HUES48 (cell line): ENCODE measurements at regions not wholly inside any gene's neighbourhood (a gene's known extent, or its start where the extent isn't known, plus 50 kb on each side); places are given as distances from the start of the nearest gene placed in this dataset.

Experiments
- H3K27ac ChIP-seq: one replicate; pipeline ENCODE4 v1.7.0; 2013; ENCODE audit warnings: low read depth, low read length, inconsistent platforms
- H3K27me3 ChIP-seq: 2 replicates; pipeline ENCODE4 v1.6.1; 2013; ENCODE audit warnings: mild to moderate bottlenecking, low read length; ENCODE audit not compliant: control insufficient read depth, insufficient read depth
- H3K36me3 ChIP-seq: 2 replicates; pipeline ENCODE4 v1.6.1; 2013; ENCODE audit warnings: low read length; ENCODE audit not compliant: control insufficient read depth, insufficient read depth
- H3K4me1 ChIP-seq: 2 replicates; pipeline ENCODE4 v1.6.1; 2013; ENCODE audit warnings: mild to moderate bottlenecking, low read length; ENCODE audit not compliant: control insufficient read depth, insufficient read depth
- H3K4me3 ChIP-seq: 2 replicates; pipeline ENCODE4 v1.5.1; 2013; ENCODE audit warnings: mild to moderate bottlenecking, low read depth, low read length
- H3K9ac ChIP-seq: 2 replicates; pipeline ENCODE4 v1.6.1; 2013; ENCODE audit warnings: mild to moderate bottlenecking, low read depth, low read length, moderate library complexity
- H3K9me3 ChIP-seq: 2 replicates; pipeline ENCODE4 v1.6.1; 2013; ENCODE audit warnings: low read length; ENCODE audit not compliant: control insufficient read depth, insufficient read depth

GRCh38 chr9:96141128-96141474 lies 160.9 kb downstream of the HSD17B3 start:
- no peaks in the 10 kb centered on the region for H3K9me3 ChIP-seq
- H3K27me3 ChIP-seq: no peaks in the 10 kb centered on the region
- H3K9ac ChIP-seq: no peak overlapping the region
- no peaks in the 10 kb centered on the region for H3K36me3 ChIP-seq
- H3K27ac ChIP-seq: no peak overlapping the region
- H3K4me3 ChIP-seq: no peak overlapping the region
- peaks cover 27% of the 10 kb centered on the region for H3K4me1 ChIP-seq

DNA sequence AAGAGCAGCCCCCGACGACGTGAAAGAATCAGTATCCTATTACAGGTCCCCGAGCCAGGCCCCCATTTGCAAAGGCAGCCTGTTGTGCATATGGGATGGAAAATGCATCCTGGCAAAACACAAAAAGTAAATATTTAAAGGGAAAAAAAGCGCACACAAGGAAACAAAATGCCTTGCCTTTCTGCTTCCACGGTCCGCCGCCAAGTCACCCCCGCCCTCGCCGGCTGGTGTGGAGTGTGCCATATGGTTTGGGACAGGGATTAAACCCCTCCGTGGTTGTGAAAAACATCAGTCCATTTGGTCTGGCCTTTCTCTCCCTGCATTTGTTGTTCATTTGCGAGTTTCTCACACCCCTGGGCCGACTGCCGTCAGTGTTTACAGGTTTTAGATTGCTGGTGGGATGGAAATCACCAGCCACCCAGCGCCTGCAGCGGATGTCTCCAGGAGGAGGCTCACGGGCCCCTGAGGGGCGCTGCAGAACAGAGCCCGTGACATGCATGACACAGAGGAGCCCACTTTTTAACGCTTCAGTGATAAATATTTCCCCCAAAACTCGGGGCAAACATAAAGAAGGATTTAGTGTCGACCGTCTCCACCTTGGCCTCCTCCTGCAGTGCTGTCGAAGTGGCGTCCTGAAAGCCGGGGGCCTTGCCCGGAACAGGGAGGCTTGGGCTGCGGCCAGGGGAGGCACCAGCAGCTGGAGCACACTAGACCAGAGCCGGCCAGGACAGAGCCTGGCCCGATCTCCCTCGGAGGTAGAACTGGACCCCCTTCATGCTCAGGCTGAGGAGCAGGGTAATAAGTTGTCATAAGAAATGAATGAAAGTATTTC lies 161.5 kb downstream of the HSD17B3 start:
- Histone ChIP-seq H3K9ac (no peak overlapping the region), H3K36me3 (no peaks in the 10 kb centered on the region), H3K4me3 (no peak overlapping the region), H3K4me1 (peaks cover 27% of the 10 kb centered on the region), H3K9me3 (no peaks in the 10 kb centered on the region), H3K27ac (no peak overlapping the region), H3K27me3 (no peaks in the 10 kb centered on the region)

GRCh38 chr9:96139592-96140295 lies 162.2 kb downstream of the HSD17B3 start:
- Histone ChIP-seq H3K27ac (no peak overlapping the region), H3K9me3 (no peaks in the 10 kb centered on the region), H3K4me3 (no peak overlapping the region), H3K9ac (no peak overlapping the region), H3K4me1 (peaks cover 27% of the 10 kb centered on the region), H3K27me3 (no peaks in the 10 kb centered on the region), H3K36me3 (no peaks in the 10 kb centered on the region)

DNA sequence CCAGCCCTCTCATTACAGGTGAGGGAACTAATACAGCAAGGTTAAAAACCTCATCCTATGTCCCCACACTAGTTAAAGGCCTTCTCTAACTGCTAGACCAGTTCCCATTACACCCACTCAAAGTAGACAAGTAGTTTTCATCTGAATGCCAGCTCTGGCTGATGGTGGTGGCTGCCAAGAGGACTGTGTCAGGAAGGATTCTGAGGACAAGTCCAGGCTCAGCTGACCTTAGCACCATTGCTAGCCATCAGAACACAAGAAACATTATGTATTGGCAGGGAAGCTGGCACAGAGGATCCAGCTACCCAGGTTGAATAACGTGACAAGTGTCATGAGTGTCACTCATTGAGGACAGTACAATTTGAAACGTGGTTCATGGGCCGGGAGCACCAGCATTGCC lies 163.4 kb downstream of the HSD17B3 start:
- no peak overlapping the region for H3K27ac ChIP-seq
- H3K36me3 ChIP-seq: no peaks in the 10 kb centered on the region
- no peak overlapping the region for H3K9ac ChIP-seq
- H3K4me3 ChIP-seq: no peak overlapping the region
- no peaks in the 10 kb centered on the region for H3K27me3 ChIP-seq
- H3K9me3 ChIP-seq: no peaks in the 10 kb centered on the region
- peaks cover 27% of the 10 kb centered on the region for H3K4me1 ChIP-seq

DNA sequence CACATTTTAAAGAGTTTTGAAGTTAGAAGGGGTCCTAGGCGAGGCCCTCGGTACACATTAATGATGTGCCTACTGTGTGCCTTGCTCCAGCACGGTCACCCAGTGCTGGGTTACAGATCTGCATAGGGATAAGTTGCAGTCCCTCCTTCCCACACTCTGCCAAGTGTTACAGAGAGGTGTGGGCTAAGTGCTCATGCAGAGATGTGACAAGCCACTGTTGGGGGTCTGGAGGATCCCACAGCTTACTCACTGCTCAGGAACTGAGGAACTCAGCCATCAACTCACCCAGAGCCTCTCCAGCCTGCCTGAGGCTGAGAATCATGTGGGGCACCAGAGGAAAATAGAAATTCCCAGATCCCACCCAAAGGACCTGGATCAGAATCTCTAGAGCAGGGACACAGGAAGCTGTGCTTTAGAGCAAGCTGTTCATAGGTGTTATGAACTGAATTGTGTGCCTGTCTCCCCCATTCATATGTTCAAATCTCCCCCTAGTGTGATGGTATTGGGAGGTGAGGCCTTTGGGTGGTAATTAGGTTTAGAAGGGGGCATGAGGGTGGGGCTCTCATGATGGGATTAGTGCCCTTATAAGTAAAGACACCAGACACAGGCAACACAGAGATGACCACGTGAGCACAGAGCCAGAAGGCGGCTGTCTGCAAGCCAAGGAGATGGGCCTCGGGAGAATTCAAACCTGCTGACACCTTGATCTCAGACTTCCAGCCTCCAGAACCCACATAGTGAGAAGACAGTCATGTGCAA lies 164.1 kb downstream of the HSD17B3 start:
- no peak overlapping the region for H3K9ac ChIP-seq
- no peaks in the 10 kb centered on the region for H3K27me3 ChIP-seq

DNA sequence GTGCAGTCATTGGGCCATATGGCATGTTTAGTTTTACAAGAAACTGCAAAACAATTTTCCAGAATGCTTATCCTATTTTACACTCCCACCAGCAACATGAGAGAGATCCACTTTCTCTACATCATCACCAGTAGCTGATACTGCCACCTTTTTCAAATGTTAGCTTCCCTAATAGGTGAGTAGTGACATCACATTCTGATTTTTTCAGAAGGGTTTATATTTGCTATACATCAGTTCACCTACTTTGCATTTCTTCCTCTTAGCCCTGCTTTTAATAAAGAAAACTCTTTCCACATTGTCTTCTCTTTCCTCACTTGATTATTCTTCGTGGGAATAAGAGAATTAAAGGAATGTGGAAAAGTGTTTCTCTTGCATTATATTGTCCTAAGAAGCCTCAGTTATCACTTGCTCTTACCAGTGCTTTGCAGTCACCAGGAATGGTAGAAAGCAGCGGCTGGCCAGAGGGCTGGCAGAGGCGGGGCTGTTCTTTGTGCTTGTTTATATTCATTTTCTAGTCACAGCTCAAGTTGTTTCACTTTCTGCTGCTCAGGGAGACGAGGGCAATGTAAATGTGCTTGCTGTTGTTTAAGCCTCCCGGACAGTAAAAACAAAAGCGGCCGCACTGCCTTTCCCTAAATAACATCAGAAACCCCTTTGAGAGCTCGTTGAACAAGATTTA lies 164.8 kb downstream of the HSD17B3 start:
- no peaks in the 10 kb centered on the region for H3K36me3 ChIP-seq
- H3K27ac ChIP-seq: peak overlapping the region; percentile 62
- no peak overlapping the region for H3K9ac ChIP-seq
- H3K27me3 ChIP-seq: no peaks in the 10 kb centered on the region
- peaks cover 27% of the 10 kb centered on the region for H3K4me1 ChIP-seq
- H3K9me3 ChIP-seq: no peaks in the 10 kb centered on the region
- no peak overlapping the region for H3K4me3 ChIP-seq

More for the DNA sequence above, 164.1 kb downstream of the HSD17B3 start:
- Histone ChIP-seq H3K4me3 (no peak overlapping the region), H3K9me3 (no peaks in the 10 kb centered on the region), H3K27ac (peak overlapping the region; percentile 62), H3K4me1 (peaks cover 27% of the 10 kb centered on the region), H3K36me3 (no peaks in the 10 kb centered on the region)

GRCh38 chr9:96135753-96136290 lies 166.2 kb downstream of the HSD17B3 start:
- H3K4me3 ChIP-seq: no peak overlapping the region
- peaks cover 24% of the 10 kb centered on the region for H3K4me1 ChIP-seq
- peaks cover 2% of the 10 kb centered on the region; the same call in 1 of the 2 replicates for H3K27me3 ChIP-seq
- no peaks in the 10 kb centered on the region for H3K36me3 ChIP-seq
- no peak overlapping the region for H3K27ac ChIP-seq
- H3K9me3 ChIP-seq: no peaks in the 10 kb centered on the region
- H3K9ac ChIP-seq: no peak overlapping the region

GRCh38 chr9:96135076-96135752 lies 166.8 kb downstream of the HSD17B3 start:
- Histone ChIP-seq H3K9me3 (no peaks in the 10 kb centered on the region), H3K36me3 (no peaks in the 10 kb centered on the region), H3K9ac (no peak overlapping the region), H3K4me3 (no peak overlapping the region), H3K27ac (no peak overlapping the region), H3K27me3 (peaks cover 2% of the 10 kb centered on the region; the same call in 1 of the 2 replicates), H3K4me1 (peaks cover 22% of the 10 kb centered on the region)

DNA sequence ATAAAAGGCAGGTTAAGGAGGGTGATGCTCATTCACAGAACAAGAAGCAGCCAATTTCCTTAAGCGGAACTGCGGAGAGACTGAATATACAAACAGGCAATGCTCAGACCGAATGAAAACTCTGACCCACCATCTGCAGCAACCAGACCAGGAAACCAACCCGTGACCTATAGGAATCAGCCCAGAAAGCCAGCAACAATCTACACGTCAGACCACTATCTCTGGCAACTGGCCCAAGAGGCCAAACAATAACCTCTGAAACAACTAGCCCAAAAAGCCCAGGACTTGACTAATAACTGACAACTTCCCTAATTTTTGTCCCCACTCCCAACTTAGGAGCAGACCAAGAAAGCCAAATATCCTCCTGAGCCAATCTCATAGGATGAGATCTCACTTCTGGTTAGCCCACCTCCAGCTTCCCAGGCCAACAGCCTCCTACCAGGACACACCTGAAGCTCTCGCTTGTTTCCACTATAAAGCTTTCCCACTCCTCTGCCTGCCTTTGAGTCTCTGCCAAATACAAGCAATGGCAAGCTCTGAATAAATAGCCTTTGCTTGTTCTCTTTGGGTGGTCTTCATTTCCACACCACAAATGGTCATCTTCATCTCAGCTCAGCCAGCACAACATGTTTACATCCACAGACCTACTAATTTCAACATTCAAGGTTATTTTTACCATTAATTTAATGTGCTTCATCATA lies 168.5 kb downstream of the HSD17B3 start:
- no peak overlapping the region for H3K9ac ChIP-seq
- peaks cover 34% of the 10 kb centered on the region for H3K4me1 ChIP-seq
- no peak overlapping the region for H3K4me3 ChIP-seq
- peaks cover 2% of the 10 kb centered on the region; the same call in 1 of the 2 replicates for H3K27me3 ChIP-seq
- no peaks in the 10 kb centered on the region for H3K36me3 ChIP-seq
- H3K27ac ChIP-seq: no peak overlapping the region
- no peaks in the 10 kb centered on the region for H3K9me3 ChIP-seq
